Femur (tissue), 1 donor: ENCODE measurements at regions not wholly inside any gene's neighbourhood (a gene's known extent, or its start where the extent isn't known, plus 50 kb on each side); places are given as distances from the start of the nearest gene placed in this dataset.
"Not testable (repeated sequence)": the region's sequence is repeated elsewhere in the genome, so short reads cannot be mapped to it uniquely, and the experiment has no call there.

Source experiments
- DNase-seq: peaks from one replicate; pipeline ENCODE4 v3.0.0-alpha.2; 2017

DNA sequence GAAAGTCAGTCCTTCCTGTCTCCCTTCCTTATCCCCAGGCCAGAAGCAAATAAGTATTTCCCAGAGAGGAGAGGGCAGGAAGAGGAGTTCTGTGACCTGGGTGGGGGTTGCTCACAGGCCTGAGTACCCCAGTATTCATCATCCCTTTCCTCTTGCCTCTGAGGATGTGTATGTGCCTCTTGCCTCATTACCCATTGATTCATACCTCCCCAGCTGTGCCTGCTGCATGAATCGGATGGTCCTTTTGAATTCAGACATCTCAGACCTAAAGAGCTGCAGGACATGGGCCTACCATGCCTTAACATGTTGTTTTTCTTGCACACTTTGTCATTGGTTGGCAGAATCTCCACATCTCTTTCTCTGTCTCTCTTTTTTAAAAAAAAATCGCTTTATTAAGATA, 112.8 kb upstream of the SHB start:
- no peak for DNase-seq

- DNase-seq, result no peak
Measured at GRCh38 chr9:38181232-38181631, 112.2 kb upstream of the SHB start.

- no peak for DNase-seq
Measured at GRCh38 chr9:38180656-38181055, 111.6 kb upstream of the SHB start.

- no peak for DNase-seq
Measured at GRCh38 chr9:38179965-38180364, 110.9 kb upstream of the SHB start.

GRCh38 chr9:38178237-38178636, 109.2 kb upstream of the SHB start:
- DNase-seq, result no peak

DNA sequence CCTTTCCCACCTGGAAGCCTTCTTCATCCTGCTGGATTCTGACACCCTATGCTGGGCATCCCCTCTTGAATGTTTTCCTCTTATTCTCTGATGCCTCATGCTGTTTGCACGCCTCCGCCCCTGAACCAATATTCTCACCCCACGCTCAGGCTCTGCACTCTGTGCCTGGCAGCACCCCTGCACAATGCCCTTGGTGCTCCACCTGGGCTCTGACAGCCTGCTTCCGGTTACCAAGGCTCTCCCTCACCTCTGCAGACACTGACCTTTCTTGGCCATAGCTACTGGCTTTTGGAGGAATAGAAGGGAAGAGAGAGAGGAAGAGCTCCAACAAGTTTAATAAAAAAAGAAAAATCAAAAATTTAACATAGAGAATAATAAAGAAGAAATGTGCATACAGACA, 108.7 kb upstream of the SHB start:
- DNase-seq, result no peak

- no peak for DNase-seq
Measured at GRCh38 chr9:38176251-38176650, 107.2 kb upstream of the SHB start.

GRCh38 chr9:38175423-38175822, 106.4 kb upstream of the SHB start:
- no peak for DNase-seq

DNA sequence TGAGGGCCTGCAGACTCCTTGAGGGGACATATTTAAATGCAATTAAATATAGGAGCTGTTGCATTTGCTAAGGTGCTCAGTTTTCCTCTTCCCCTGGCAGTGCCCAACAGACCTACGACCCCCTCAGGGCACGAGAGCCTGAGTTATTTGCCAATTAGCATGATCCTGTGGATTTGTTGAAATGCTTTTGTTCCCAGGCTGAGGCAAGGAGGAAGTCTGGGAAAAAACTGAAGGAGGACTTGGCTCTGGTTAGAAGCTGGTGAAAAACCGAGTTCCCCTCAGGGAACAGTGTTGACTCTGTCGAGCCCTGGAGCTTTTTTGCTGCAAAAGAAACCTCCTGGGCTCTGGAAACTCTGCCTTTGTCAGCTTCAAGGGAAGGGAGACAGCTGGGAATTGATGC, 103.6 kb upstream of the SHB start:
- no peak for DNase-seq

- no peak for DNase-seq
Measured at GRCh38 chr9:38171926-38172325, 102.9 kb upstream of the SHB start.

- DNase-seq, result no peak
Measured at GRCh38 chr9:38171538-38171884, 102.5 kb upstream of the SHB start.

DNA sequence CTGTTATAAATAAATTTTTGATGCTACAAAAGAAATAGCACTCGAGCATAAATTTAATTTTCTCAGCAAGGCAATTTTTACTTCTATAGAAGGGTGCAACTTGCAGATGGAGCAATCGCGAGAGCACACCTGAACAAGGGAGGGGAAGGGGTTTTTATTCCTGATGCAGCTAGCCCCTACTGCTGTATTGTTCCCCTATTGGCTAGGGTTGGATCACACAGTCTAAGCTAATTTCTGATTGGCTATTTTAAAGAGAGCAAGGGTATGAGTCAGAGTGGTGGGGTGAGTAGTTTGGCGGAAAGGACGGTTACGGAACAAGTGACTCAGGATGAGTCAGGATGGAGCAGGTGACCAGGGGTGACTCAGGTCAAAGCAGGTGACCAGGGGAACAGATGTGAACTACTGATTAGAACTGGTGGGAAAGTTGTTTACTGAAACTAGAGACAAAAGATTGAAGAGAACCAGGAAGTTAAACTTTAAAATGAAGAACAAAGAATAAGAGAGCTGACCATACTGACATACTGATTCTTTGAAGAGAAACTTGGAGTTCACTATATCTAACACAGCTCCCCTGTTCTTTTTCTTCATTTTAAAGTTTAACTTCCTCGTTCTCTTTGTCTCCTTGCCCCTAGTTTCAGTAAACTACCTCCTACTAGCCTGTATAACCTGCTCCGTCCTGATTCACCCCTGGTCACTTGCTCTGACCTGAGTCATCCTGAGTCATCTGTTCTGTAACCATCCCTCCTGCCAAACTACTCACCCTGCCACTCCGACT, 101.9 kb upstream of the SHB start:
- not testable (repeated sequence) for DNase-seq

GRCh38 chr9:38170155-38170554, 101.1 kb upstream of the SHB start:
- DNase-seq, result not testable (repeated sequence)

GRCh38 chr9:38166501-38166900, 97.5 kb upstream of the SHB start:
- no peak for DNase-seq

DNA sequence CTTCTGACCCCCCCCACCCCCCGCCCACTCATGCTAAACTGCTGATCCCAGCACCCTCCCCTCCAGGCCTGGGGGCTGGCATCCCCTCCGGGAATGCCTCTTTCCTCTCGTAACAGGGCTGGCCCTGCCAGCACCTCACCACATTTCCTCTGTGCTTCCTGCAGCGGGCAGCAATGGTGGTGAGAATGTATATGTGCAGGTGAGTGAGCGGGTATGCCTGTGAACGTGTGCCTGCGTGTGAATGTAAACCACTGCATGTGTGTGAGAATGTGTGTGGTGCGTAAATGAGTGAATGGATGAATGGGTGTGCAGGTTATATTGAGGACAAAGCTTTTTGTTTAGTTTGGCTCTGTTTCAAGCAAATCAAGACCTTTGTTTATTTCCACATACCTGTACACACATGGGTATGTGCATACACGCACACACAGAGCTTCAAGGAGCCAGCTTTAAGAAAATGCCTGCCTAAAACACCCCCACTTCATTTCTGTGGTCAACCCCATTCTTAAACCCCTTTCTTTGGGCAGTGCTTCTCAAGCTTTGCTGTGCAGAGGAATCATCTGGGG, 95.7 kb upstream of the SHB start:
- no peak for DNase-seq

DNA sequence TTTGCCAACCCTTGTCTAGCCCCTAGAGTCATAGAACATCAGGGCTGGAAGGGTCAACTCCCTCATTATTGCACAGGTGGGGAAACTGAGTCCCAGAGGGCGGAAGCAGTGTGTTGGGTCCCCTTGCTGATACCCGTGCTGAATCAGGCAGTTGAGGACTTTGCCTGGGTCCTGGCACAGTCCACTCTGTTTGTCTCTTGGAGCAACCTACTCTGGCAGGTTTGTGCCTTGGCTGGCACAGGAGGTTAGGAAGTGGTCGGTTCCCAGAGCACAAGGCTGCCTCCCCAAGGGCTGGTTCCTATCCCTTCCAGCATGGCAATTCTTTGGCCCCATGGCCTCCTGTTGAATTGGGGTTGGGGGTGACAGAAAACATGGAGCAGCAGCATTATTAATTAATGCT, 94.5 kb upstream of the SHB start:
- no peak for DNase-seq

DNA sequence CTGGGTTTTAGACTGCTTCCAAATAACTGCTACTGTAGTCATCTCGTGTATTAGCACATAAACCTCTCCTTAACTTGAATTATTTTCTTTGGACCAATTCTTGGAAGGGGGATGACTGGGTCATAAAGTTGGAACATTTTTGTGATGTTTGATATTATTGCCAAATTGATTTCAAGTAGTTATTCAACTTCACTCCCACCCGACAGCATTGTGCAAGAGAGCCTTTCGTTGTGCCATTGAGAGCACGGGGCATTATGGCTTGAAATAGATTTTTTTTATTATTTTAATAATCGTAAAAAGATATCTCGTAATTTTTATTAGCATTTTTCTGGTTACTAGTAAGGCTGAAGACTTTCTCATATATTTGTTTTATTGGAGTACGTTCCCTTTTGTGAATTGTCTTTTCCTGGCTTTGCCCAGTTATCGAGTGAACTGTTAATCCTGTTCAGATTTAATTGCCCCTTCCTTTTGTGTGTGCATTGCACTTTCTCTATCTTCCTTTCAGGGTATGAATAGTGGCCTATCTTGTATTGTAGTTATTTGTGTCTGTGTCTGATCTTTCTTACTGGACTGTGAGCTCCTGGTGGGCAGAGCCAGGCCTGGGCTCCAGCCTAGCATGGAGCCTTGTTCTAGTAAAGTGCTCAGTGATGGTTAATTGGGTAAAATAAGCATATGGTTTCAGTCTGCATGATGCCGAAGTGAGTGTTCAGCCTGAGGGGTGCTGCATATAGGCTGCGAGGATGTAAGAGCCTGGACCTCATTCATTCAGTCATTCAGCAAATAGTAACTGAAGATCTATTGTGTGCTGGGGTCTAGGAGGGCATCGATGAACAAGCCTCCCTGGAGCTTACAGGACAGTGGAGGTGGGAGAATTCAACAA, 93.5 kb upstream of the SHB start:
- no peak for DNase-seq

DNA sequence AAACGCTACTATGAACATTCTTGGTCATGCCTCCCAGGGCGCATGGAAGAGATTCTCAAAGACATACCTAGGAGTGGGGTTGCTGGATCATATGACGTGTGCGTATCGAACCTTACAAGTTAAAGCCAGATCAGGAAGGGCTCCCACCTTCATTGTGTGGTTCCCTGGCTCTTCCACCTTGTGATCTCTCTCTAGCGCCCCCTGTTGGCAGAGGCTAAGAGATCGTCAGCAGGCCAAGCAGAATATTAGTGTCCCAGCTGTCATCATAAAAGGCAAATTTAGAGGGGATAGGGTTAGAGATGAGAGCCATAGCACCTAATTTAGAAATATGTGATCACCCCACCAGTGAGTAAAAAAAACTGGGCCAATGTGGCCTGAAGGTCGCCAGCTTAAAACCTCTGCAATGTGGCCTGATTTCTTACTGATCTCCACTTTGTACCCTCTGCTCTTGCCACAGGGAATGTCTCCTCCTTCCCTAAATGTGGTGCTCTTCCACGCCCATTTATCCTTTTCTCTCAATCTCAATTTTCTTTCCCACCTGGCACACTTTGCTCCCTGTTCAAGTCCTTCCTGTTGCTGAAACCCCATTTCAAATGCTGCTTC, 91.7 kb upstream of the SHB start:
- peak; percentile 53 for DNase-seq

DNA sequence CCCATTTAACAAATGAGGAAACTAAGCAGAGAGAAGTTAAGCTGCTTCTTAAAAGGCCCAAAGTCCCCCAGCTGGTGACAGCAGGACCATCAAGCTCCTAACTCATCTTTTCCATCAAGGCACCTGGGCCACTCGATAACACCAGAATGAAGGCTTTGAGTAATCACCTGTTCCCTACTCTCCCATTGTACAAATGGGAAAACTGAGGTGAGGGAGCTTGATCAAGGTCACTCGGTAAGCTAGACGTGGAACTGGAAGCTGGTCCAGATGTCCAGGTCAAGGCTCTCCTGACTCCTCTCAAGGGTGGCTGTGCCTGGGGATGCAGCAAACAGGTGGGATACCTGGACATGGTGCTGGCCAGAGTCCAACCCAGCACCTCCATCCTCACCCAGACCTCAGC, 90.6 kb upstream of the SHB start:
- no peak for DNase-seq

GRCh38 chr9:38158628-38159027, 89.6 kb upstream of the SHB start:
- no peak for DNase-seq

DNA sequence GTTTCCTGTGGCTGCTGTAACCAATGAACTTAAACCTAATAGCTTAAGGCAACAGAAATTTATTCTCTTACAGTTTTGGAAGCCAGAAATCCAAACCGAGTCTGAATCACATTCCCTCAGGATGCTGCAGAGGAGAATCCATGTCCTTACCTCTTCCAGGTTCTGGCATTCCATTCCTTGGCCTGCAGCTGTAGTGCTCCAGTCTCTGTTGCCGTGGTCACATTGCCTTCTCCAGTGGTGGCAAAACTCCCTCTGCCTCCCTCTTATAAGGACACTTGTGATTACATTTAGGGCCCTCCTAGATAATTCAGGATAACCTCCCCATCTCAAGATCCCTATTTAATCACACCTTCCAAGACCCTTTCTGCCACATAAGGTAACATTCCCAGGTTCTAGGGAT, 88.7 kb upstream of the SHB start:
- no peak for DNase-seq

GRCh38 chr9:38154501-38155421, 85.7 kb upstream of the SHB start:
- no peak for DNase-seq

DNA sequence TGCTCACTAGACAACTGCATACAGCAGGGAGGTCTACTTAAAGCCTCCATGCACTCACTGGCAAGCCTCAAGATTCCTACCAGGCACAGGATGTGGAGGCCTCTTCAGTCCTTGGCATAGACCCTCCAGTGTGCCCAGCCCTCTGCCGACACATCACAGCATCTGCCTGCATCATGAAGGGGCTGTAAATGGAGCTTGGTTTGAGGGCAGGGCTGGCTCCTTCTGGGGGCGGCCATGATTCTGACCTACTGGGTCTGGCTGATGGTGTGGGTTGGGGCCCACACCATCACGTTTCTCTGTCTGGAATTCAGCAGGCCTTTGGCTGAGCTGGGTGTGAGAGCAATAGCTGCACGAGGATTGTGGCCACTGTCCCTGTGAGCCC, 84.9 kb upstream of the SHB start:
- DNase-seq, result no peak
